AG09319 (cell line): ENCODE measurements at regions not wholly inside any gene's neighbourhood (a gene's known extent, or its start where the extent isn't known, plus 50 kb on each side); places are given as distances from the start of the nearest gene placed in this dataset.

ENCODE experiments used
- DNase-seq: peaks from one replicate; pipeline ENCODE4 v3.0.0-alpha.2; 2010; ENCODE audit warnings: low read depth; ENCODE audit errors: extremely low read depth
- CTCF ChIP-seq: IDR thresholded peaks from 2 replicates; pipeline ENCODE4 v1.5.1; 2011; ENCODE audit warnings: low read depth, mild to moderate bottlenecking, inconsistent platforms, low read length, moderate library complexity

GRCh38 chr1:208842451-208842850 lies 598.3 kb upstream of the PLXNA2 start:
- TF ChIP-seq CTCF: no peak

GRCh38 chr1:208844158-208844557 lies 600.0 kb upstream of the PLXNA2 start:
- DNase-seq: no peak
- TF ChIP-seq CTCF: no peak

More at GRCh38 chr1:208842451-208842850, 598.3 kb upstream of the PLXNA2 start:
- DNase-seq: no peak

GRCh38 chr1:208848854-208849253 lies 604.7 kb upstream of the PLXNA2 start:
- no peak for DNase-seq
- no peak for TF ChIP-seq CTCF

DNA sequence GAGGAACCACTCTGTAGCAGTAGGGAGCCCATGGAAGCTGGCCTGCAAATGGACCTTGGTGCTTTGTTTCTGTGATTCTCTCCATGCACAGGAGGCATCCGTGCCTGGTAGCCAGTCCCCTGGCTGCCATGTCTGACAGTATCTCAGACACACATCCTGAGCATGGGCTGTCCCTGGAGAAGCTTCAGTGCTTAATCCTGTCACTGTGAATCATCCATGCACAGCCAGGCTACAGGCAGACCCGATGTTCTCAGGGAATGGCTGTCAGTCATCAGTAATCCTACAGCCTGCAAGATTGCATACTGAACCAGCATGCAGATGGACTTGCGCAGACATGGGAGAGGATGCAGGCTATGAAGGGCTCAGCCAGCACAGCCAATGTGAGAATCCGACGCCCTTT lies 606.3 kb upstream of the PLXNA2 start:
- TF ChIP-seq CTCF: no peak
- no peak for DNase-seq

DNA sequence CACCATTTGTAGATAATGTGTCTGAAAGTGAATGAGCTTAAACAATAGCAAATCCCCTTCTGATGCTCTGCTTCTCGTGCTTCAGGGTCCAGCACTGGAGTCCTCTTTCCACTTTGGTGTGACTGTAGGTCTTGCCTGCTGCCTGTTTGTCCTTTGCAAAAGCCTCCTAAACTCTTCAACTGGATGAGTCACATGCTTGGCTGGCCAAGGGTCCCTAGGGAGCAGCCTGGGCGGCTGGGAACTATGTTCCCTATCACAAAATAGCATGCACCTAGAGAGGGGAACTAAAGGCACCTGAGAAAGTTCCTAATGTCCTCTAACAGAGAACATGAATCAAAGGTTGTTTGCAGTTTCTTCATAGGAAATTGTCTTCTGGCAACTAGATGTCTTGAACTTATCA lies 607.2 kb upstream of the PLXNA2 start:
- TF ChIP-seq CTCF: no peak
- no peak for DNase-seq

- no peak for DNase-seq
- no peak for TF ChIP-seq CTCF
These were observed 608.7 kb upstream of the PLXNA2 start for GRCh38 chr1:208852911-208853310.

- no peak for TF ChIP-seq CTCF
- no peak for DNase-seq
These were observed 611.2 kb upstream of the PLXNA2 start for GRCh38 chr1:208855403-208855802.
